Spleen (tissue), 7 donors: ENCODE measurements at regions not wholly inside any gene's neighbourhood (a gene's known extent, or its start where the extent isn't known, plus 50 kb on each side); places are given as distances from the start of the nearest gene placed in this dataset.

Source experiments
- CTCF ChIP-seq, 11 experiments: fragments of 200-600 bp in 7 of 11; fragments of 450-650 bp in 4 of 11; sonication (generic) in 4 of 11; IDR thresholded peaks in 8 of 11; conservative IDR thresholded peaks in 3 of 11; 1 replicate in 7 of 11; 2 replicates in 4 of 11; pipeline versions ENCODE4 v1.4.0 to v1.8.0; 2016 to 2021; ENCODE audit warnings: antibody characterized with exemption in 11 of 11, inconsistent platforms in 4 of 11, mild to moderate bottlenecking in 1 of 11
- POLR2A ChIP-seq, 3 donors: fragments of 450-650 bp; IDR thresholded peaks; one replicate each; pipeline ENCODE4 v1.5.1; 2017; ENCODE audit warnings: antibody characterized with exemption in 3 of 3, mild to moderate bottlenecking in 1 of 3
- POLR2AphosphoS5 ChIP-seq, 3 donors: sonication (generic); formaldehyde crosslinking; IDR thresholded peaks; one replicate each; pipeline ENCODE4 v1.5.1; 2017; ENCODE audit warnings: antibody characterized with exemption in 3 of 3
- donor health status: DM: no; HTN: no; CAD: no; lungs with moderate emphysema.
- donor health status: DM: no; HTN: no; CAD: no.
- donor health status: DM: no; HTN: no; CAD: no.

GRCh38 chr10:8393531-8393930 is 339.0 kb downstream of the GATA3 start:
- TF ChIP-seq CTCF (IDR thresholded peaks at IDR 0.05 in 8 of 11, conservative IDR thresholded peaks at IDR 0.05 in 3 of 11) (no peak), POLR2A (IDR thresholded peaks at IDR 0.05) (no peak), POLR2AphosphoS5 (IDR thresholded peaks at IDR 0.05) (no peak)
